SK-N-SH (cell line): ENCODE measurements at regions not wholly inside any gene's neighbourhood (a gene's known extent, or its start where the extent isn't known, plus 50 kb on each side); places are given as distances from the start of the nearest gene placed in this dataset.

Source experiments
- CTCF ChIP-seq: fragments of 200-600 bp; sonication (generic); IDR thresholded peaks from 2 replicates; pipeline ENCODE4 v1.6.1; 2017; ENCODE audit warnings: antibody characterized with exemption, mild to moderate bottlenecking, moderate library complexity
- EP300 ChIP-seq, 2 experiments: IDR thresholded peaks; 2 replicates each; pipeline versions ENCODE4 v1.4.0 to v1.6.1; 2012; ENCODE audit warnings: borderline replicate concordance in 1 of 2, low read depth in 1 of 2, low read length in 1 of 2
- EZH2phosphoT487 ChIP-seq: fragments of 200-600 bp; sonication (generic); IDR thresholded peaks from 2 replicates; pipeline ENCODE4 v1.6.1; 2017; ENCODE audit warnings: low read depth, mixed run types, mild to moderate bottlenecking, antibody characterized with exemption, moderate library complexity, borderline replicate concordance
- FOXJ3 ChIP-seq: sonication (generic); formaldehyde crosslinking; IDR thresholded peaks from 2 replicates; pipeline ENCODE4 v1.5.1; 2020; ENCODE audit warnings: mild to moderate bottlenecking, missing genetic modification reagents
- GABPA ChIP-seq: IDR thresholded peaks from 2 replicates; pipeline ENCODE4 v1.4.0; 2012; ENCODE audit warnings: low read depth, mild to moderate bottlenecking
- JUND ChIP-seq: IDR thresholded peaks from 2 replicates; pipeline ENCODE4 v1.4.0; 2012
- POLR2AphosphoS5 ChIP-seq: IDR thresholded peaks from 2 replicates; pipeline ENCODE4 v1.6.1; 2012; ENCODE audit warnings: low read depth, low read length
- RAD21 ChIP-seq: IDR thresholded peaks from 2 replicates; pipeline ENCODE4 v1.6.1; 2012; ENCODE audit warnings: mild to moderate bottlenecking, low read length
- RCOR1 ChIP-seq: fragments of 150-350 bp; IDR thresholded peaks from 2 replicates; pipeline ENCODE4 v1.6.1; 2017; ENCODE audit warnings: antibody characterized with exemption, low read length
- REST ChIP-seq: IDR thresholded peaks from 2 replicates; pipeline ENCODE4 v1.6.1; 2012; ENCODE audit warnings: mild to moderate bottlenecking, low read depth, low read length, moderate library complexity
- SIN3A ChIP-seq: IDR thresholded peaks from 2 replicates; pipeline ENCODE4 v1.6.1; 2012; ENCODE audit warnings: low read depth, mild to moderate bottlenecking, low read length, moderate library complexity, borderline replicate concordance
- TAF1 ChIP-seq: IDR thresholded peaks from 2 replicates; pipeline ENCODE4 v1.6.1; 2012; ENCODE audit warnings: low read depth, mild to moderate bottlenecking, low read length, moderate library complexity, borderline replicate concordance
- USF2 ChIP-seq: fragments of 150-350 bp; IDR thresholded peaks from 2 replicates; pipeline ENCODE4 v1.6.1; 2017; ENCODE audit warnings: antibody characterized with exemption, low read length, low read depth, borderline replicate concordance
- YY1 ChIP-seq: IDR thresholded peaks from 2 replicates; pipeline ENCODE4 v1.4.0; 2012; ENCODE audit warnings: low read depth, mild to moderate bottlenecking

GRCh38 chr10:18753312-18753895 lies 94.2 kb downstream of the ARL5B start:
- TF ChIP-seq YY1, result no peak
- TF ChIP-seq FOXJ3 (CRISPR knock-in tag), result no peak
- no peak for TF ChIP-seq CTCF
- TF ChIP-seq POLR2AphosphoS5, result no peak
- TF ChIP-seq JUND, result no peak
- no peak for TF ChIP-seq TAF1
- TF ChIP-seq USF2, result no peak
- TF ChIP-seq EP300 (IDR thresholded peaks at IDR 0.05; ENCODE audit: borderline replicate concordance in 1 of 2, low read depth in 1 of 2, low read length in 1 of 2), result no peak
- TF ChIP-seq GABPA, result no peak
- TF ChIP-seq RCOR1, result no peak
- TF ChIP-seq REST, result no peak
- TF ChIP-seq SIN3A, result no peak
- TF ChIP-seq EZH2phosphoT487, result no peak
- no peak for TF ChIP-seq RAD21
